NT2/D1 (cell line): ENCODE measurements at regions not wholly inside any gene's neighbourhood (a gene's known extent, or its start where the extent isn't known, plus 50 kb on each side); places are given as distances from the start of the nearest gene placed in this dataset.
"Not testable (repeated sequence)": the region's sequence is repeated elsewhere in the genome, so short reads cannot be mapped to it uniquely, and the experiment has no call there.

Source experiments
- DNase-seq: peaks from one replicate; pipeline ENCODE4 v3.0.0-alpha.2; 2011; ENCODE audit warnings: low read depth, low spot score
- H3K27me3 ChIP-seq: 2 replicates; pipeline ENCODE4 v1.6.0; 2011; ENCODE audit warnings: mild to moderate bottlenecking; ENCODE audit not compliant: insufficient read length, insufficient read depth
- H3K36me3 ChIP-seq: 2 replicates; pipeline ENCODE4 v1.6.1; 2011; ENCODE audit warnings: mild to moderate bottlenecking, low read length, mixed read lengths; ENCODE audit not compliant: insufficient read depth, insufficient read length
- H3K4me1 ChIP-seq: 2 replicates; pipeline ENCODE4 v1.5.1; 2011; ENCODE audit not compliant: insufficient read depth, insufficient read length
- H3K4me3 ChIP-seq: 2 replicates; pipeline ENCODE4 v1.5.1; 2011; ENCODE audit warnings: low read depth; ENCODE audit not compliant: insufficient read length
- H3K9ac ChIP-seq: 2 replicates; pipeline ENCODE4 v1.6.0; 2011; ENCODE audit warnings: low read depth; ENCODE audit not compliant: insufficient read length
- H3K9me3 ChIP-seq: 2 replicates; pipeline ENCODE4 v1.5.1; 2011; ENCODE audit warnings: mild to moderate bottlenecking, low read length; ENCODE audit not compliant: insufficient read depth
- SUZ12 ChIP-seq: IDR thresholded peaks from 2 replicates; pipeline ENCODE4 v1.6.1; 2011; ENCODE audit not compliant: insufficient read length, insufficient read depth; ENCODE audit errors: extremely low read depth
- YY1 ChIP-seq: IDR thresholded peaks from 2 replicates; pipeline ENCODE4 v1.6.1; 2011; ENCODE audit not compliant: insufficient read length, insufficient read depth
- ZNF274 ChIP-seq: IDR thresholded peaks from 2 replicates; pipeline ENCODE4 v1.6.1; 2011; ENCODE audit warnings: mild to moderate bottlenecking, low read depth, low read length

- H3K9me3 ChIP-seq = no peaks in the 10 kb centered on the region
- no peak for TF ChIP-seq SUZ12
- no peak for TF ChIP-seq ZNF274
- no peak for TF ChIP-seq YY1
- no peak overlapping the region for H3K9ac ChIP-seq
- H3K36me3 ChIP-seq = no peaks in the 10 kb centered on the region
- H3K4me1 ChIP-seq = no peaks in the 10 kb centered on the region
- H3K4me3 ChIP-seq = no peak overlapping the region
- no peaks in the 10 kb centered on the region for H3K27me3 ChIP-seq
- no peak for DNase-seq
These were observed 336.6 kb upstream of the DAB2 start for GRCh38 chr5:39761199-39761950.

GRCh38 chr5:39760385-39761198 lies 335.8 kb upstream of the DAB2 start:
- DNase-seq = no peak
- no peaks in the 10 kb centered on the region for H3K27me3 ChIP-seq
- no peaks in the 10 kb centered on the region for H3K4me1 ChIP-seq
- no peak overlapping the region for H3K4me3 ChIP-seq
- no peaks in the 10 kb centered on the region for H3K9me3 ChIP-seq
- TF ChIP-seq YY1 (no peak), ZNF274 (no peak), SUZ12 (no peak)
- H3K9ac ChIP-seq = no peak overlapping the region
- H3K36me3 ChIP-seq = no peaks in the 10 kb centered on the region

GRCh38 chr5:39759701-39760100 lies 334.9 kb upstream of the DAB2 start:
- Histone ChIP-seq H3K36me3 (no peaks in the 10 kb centered on the region), H3K4me1 (no peaks in the 10 kb centered on the region), H3K27me3 (no peaks in the 10 kb centered on the region), H3K9me3 (no peaks in the 10 kb centered on the region), H3K4me3 (no peak overlapping the region), H3K9ac (no peak overlapping the region)
- DNase-seq = no peak
- TF ChIP-seq YY1 (no peak), ZNF274 (no peak), SUZ12 (no peak)

GRCh38 chr5:39758426-39758825 lies 333.6 kb upstream of the DAB2 start:
- no peak overlapping the region for H3K9ac ChIP-seq
- no peak overlapping the region for H3K4me3 ChIP-seq
- no peak for TF ChIP-seq SUZ12
- TF ChIP-seq ZNF274 = no peak
- TF ChIP-seq YY1 = no peak
- no peaks in the 10 kb centered on the region for H3K36me3 ChIP-seq
- H3K9me3 ChIP-seq = no peaks in the 10 kb centered on the region
- no peaks in the 10 kb centered on the region for H3K27me3 ChIP-seq
- H3K4me1 ChIP-seq = no peaks in the 10 kb centered on the region
- no peak for DNase-seq

- Histone ChIP-seq H3K4me3 (no peak overlapping the region), H3K9ac (no peak overlapping the region), H3K27me3 (no peaks in the 10 kb centered on the region), H3K36me3 (no peaks in the 10 kb centered on the region), H3K4me1 (no peaks in the 10 kb centered on the region), H3K9me3 (no peaks in the 10 kb centered on the region)
- TF ChIP-seq ZNF274 (no peak), SUZ12 (no peak), YY1 (no peak)
- no peak for DNase-seq
These were observed 332.4 kb upstream of the DAB2 start for GRCh38 chr5:39757131-39757530.

DNA sequence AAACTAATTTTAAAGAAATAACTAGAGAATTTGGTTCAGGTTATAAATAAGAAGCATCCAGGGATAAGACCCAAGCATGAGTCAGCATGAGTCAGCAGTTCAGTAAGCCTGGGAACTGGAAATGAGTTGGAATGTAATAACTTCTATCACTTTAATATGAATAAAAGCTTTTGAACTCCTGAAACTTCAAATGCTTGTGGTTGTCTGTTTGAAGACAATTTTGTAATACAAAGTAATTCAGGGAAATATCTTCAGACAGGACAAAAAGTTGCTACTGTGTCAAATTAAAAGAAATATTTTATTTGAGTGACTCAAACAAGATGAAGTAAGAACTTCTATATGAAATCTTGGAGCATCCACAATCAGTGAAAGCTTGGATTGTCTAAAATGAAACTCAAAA lies 331.2 kb upstream of the DAB2 start:
- DNase-seq = no peak
- Histone ChIP-seq H3K4me3 (no peak overlapping the region), H3K9ac (no peak overlapping the region), H3K27me3 (no peaks in the 10 kb centered on the region), H3K9me3 (no peaks in the 10 kb centered on the region), H3K36me3 (no peaks in the 10 kb centered on the region), H3K4me1 (no peaks in the 10 kb centered on the region)
- TF ChIP-seq ZNF274 = no peak
- TF ChIP-seq YY1 = no peak
- TF ChIP-seq SUZ12 = no peak

GRCh38 chr5:39755452-39755851 lies 330.7 kb upstream of the DAB2 start:
- Histone ChIP-seq H3K27me3 (no peaks in the 10 kb centered on the region), H3K9me3 (no peaks in the 10 kb centered on the region), H3K4me1 (no peaks in the 10 kb centered on the region), H3K4me3 (no peak overlapping the region), H3K9ac (no peak overlapping the region), H3K36me3 (no peaks in the 10 kb centered on the region)
- TF ChIP-seq YY1 (no peak), SUZ12 (no peak), ZNF274 (no peak)
- no peak for DNase-seq

DNA sequence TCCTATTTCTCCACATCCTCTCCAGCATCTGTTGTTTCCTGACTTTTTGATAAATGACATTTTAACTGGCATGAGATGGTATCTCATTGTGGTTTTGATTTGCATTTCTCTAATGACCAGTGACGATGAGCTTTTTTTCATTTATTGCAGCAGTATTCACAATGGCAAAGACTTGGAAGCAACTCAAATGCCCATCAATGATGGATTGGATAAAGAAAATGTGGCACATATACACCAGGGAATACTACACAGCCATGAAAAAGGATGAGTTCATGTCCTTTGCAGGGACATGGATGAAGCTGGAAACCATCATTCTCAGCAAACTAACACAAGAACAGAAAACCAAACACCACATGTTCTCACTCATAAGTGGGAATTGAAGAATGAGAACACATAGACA lies 329.0 kb upstream of the DAB2 start:
- not testable (repeated sequence) for H3K27me3 ChIP-seq, DNase-seq, H3K9me3 ChIP-seq, H3K9ac ChIP-seq, H3K4me1 ChIP-seq, H3K4me3 ChIP-seq, H3K36me3 ChIP-seq
